ENCODE measurements at regions not wholly inside any gene's neighbourhood (a gene's known extent, or its start where the extent isn't known, plus 50 kb on each side); places are given as distances from the start of the nearest gene placed in this dataset.

GRCh38 chr7:52842202-52842900, 193.1 kb upstream of the POM121L12 start:
- no peak for TF ChIP-seq SP1 (IDR thresholded peaks at IDR 0.05)
- TF ChIP-seq ELF4 (IDR thresholded peaks at IDR 0.05) = no peak
- no peak for TF ChIP-seq SUZ12 (IDR thresholded peaks at IDR 0.05)

Measured in HEK293T (cell line).